B cell (primary cell): ENCODE measurements at regions not wholly inside any gene's neighbourhood (a gene's known extent, or its start where the extent isn't known, plus 50 kb on each side); places are given as distances from the start of the nearest gene placed in this dataset.

Experiments
- ATAC-seq: fragments of 200-7000 bp; cut with Tn5 transposase; one replicate; pipeline ENCODE4 v1.10.0; 2021; ENCODE audit warnings: low read depth, mild to moderate bottlenecking, moderate number of reproducible peaks, moderate library complexity
- CTCF ChIA-PET: fragments of 350-600 bp; sonication (Branson Sonifier 250); formaldehyde crosslinking; loops from one replicate; lab custom pipeline; 2021; ENCODE audit warnings: antibody characterized with exemption, inconsistent platforms; lab: Charles Lee
- POLR2A ChIA-PET: fragments of 350-600 bp; sonication (Branson Sonifier 250); formaldehyde crosslinking; loops from one replicate; lab custom pipeline; 2021; ENCODE audit warnings: antibody characterized with exemption; lab: Charles Lee
- DNase-seq: peaks from one replicate; pipeline ENCODE4 v3.0.0; 2013
- H2AFZ ChIP-seq: 2 replicates; pipeline ENCODE4 v1.6.1; 2012; ENCODE audit warnings: mild to moderate bottlenecking, low read depth, low read length; ENCODE audit not compliant: insufficient read depth, poor library complexity, severe bottlenecking
- H3K27ac ChIP-seq, 2 donors: 1 replicate in 1 of 2; 2 replicates in 1 of 2; pipeline ENCODE4 v1.5.1; 2012 to 2013; ENCODE audit warnings: low read length in 2 of 2, mild to moderate bottlenecking in 2 of 2, moderate library complexity in 1 of 2
- H3K27me3 ChIP-seq, 4 experiments: fragments of 200-600 bp in 1 of 4; sonication (generic) in 1 of 4; replicated peaks in 1 of 4; 1 replicate in 2 of 4; 2 replicates in 2 of 4; pipeline versions ENCODE4 v1.6.1 to v1.7.0; 2013 to 2016; ENCODE audit warnings: low read length in 3 of 4, mild to moderate bottlenecking in 2 of 4, mixed read lengths in 1 of 4, moderate library complexity in 1 of 4; ENCODE audit not compliant: insufficient read depth in 4 of 4, control insufficient read depth in 3 of 4; ENCODE audit errors: control extremely low read depth in 1 of 4
- H3K36me3 ChIP-seq, 2 experiments: replicated peaks in 1 of 2; 1 replicate in 1 of 2; 2 replicates in 1 of 2; pipeline versions ENCODE4 v1.6.1 to v1.7.1; 2013; ENCODE audit warnings: low read length in 1 of 2; ENCODE audit not compliant: insufficient read depth in 2 of 2, control insufficient read depth in 1 of 2; ENCODE audit errors: control extremely low read depth in 1 of 2, extremely low read depth in 1 of 2
- H3K4me1 ChIP-seq, 2 donors: fragments of 200-600 bp in 1 of 2; sonication (generic) in 1 of 2; 1 replicate in 1 of 2; 2 replicates in 1 of 2; pipeline versions ENCODE4 v1.5.1 to v1.6.1; 2013 to 2017; ENCODE audit warnings: low read length in 2 of 2; ENCODE audit not compliant: control insufficient read depth in 2 of 2, insufficient read depth in 2 of 2
- H3K4me2 ChIP-seq: replicated peaks from 2 replicates; pipeline ENCODE3; 2012; ENCODE audit warnings: mild to moderate bottlenecking, low read depth, low read length; ENCODE audit not compliant: poor library complexity, severe bottlenecking
- H3K4me3 ChIP-seq, 5 experiments: fragments of 200-600 bp in 1 of 5; sonication (generic) in 1 of 5; 1 replicate in 3 of 5; 2 replicates in 2 of 5; pipeline versions ENCODE4 v1.5.1 to v1.7.0; 2011 to 2016; ENCODE audit warnings: low read length in 4 of 5, mild to moderate bottlenecking in 4 of 5, low read depth in 2 of 5, control low read depth in 1 of 5, moderate library complexity in 1 of 5; ENCODE audit not compliant: insufficient read depth in 1 of 5; ENCODE audit errors: control extremely low read depth in 1 of 5, extremely low read depth in 1 of 5
- H3K79me2 ChIP-seq: fragments of 200-600 bp; sonication (generic); one replicate; pipeline ENCODE4 v1.6.0; 2016; ENCODE audit warnings: low read length; ENCODE audit not compliant: control insufficient read depth, insufficient read depth
- H3K9ac ChIP-seq: fragments of 200-600 bp; sonication (generic); 2 replicates; pipeline ENCODE4 v1.6.1; 2017; ENCODE audit warnings: mild to moderate bottlenecking, low read length, moderate library complexity
- H3K9me3 ChIP-seq, 3 donors: one replicate each; pipeline versions ENCODE4 v1.6.1 to v1.7.1; 2013; ENCODE audit warnings: low read length in 2 of 3; ENCODE audit not compliant: control insufficient read depth in 2 of 3, insufficient read depth in 1 of 3; ENCODE audit errors: control extremely low read depth in 1 of 3
- H4K20me1 ChIP-seq: 2 replicates; pipeline ENCODE4 v1.6.0; 2012; ENCODE audit warnings: mild to moderate bottlenecking, low read length; ENCODE audit not compliant: insufficient read depth, control insufficient read depth, poor library complexity, severe bottlenecking
- H3K27ac Mint-ChIP-seq: one replicate; pipeline ENCODE4 v1.8.0; 2021; ENCODE audit warnings: mixed read lengths
- H3K27me3 Mint-ChIP-seq: one replicate; pipeline ENCODE4 v1.8.0; 2021; ENCODE audit warnings: mixed read lengths
- H3K4me1 Mint-ChIP-seq: one replicate; pipeline ENCODE4 v1.8.0; 2021; ENCODE audit warnings: mixed read lengths
- H3K4me3 Mint-ChIP-seq: one replicate; pipeline ENCODE4 v1.8.0; 2021; ENCODE audit warnings: mixed read lengths
- H3K9me3 Mint-ChIP-seq: one replicate; pipeline ENCODE4 v1.8.0; 2022; ENCODE audit warnings: mixed read lengths; ENCODE audit not compliant: insufficient read depth
- EZH2 ChIP-seq: IDR thresholded peaks from 2 replicates; pipeline ENCODE4 v1.6.1; 2012; ENCODE audit warnings: borderline replicate concordance, low read depth, mild to moderate bottlenecking, moderate library complexity, low read length; ENCODE audit not compliant: insufficient read depth, poor library complexity, severe bottlenecking
- WGBS: methylation state at CpG from one replicate; pipeline ENCODE4 v1.1.5; 2013; ENCODE audit warnings: missing lambda C conversion rate; ENCODE audit not compliant: insufficient coverage; 5-methylcytosine and 5-hydroxymethylcytosine counted together
- intact Hi-C: fragments of 100-400 bp; cut with micrococcal nuclease; formaldehyde crosslinking; loops from one replicate; pipeline ENCODE4 v1.10.0; 2022
- TF ChIP-seq, protein P1 (sequence below): fragments of 200-600 bp; IDR thresholded peaks from one replicate; pipeline ENCODE4 v1.8.0; 2022; ENCODE audit warnings: antibody characterized with exemption, mild to moderate bottlenecking

DNA sequence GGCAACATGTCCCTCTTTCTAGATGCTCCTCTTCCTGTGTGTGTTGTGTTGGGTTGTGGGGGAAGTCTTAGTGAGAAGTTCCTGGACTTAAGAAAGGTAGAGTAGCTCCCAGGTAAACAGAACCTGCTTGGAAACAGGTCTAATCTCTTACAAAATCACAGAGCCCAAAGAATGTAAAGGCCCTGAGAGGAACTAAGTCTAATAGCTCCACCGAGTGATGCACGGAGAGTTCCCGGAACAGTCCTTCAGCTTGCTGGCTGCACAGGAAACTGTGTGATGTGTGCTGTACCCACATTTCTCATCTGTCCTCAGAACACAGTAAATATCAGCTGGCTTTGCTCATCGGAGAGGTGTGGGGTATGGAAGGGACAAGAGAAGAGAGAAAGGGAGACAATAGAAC lies 182.6 kb upstream of the LYZL1 start:
- H2AFZ ChIP-seq: no peak overlapping the region
- H3K4me2 ChIP-seq: no peak overlapping the region
- Mint-ChIP-seq H3K27me3 (no peaks in the 10 kb centered on the region), H3K4me3 (no peak overlapping the region), H3K9me3 (no peaks in the 10 kb centered on the region), H3K4me1 (no peaks in the 10 kb centered on the region), H3K27ac (no peak overlapping the region)
- H3K4me3 ChIP-seq: no peak overlapping the region
- no peaks in the 10 kb centered on the region for H3K36me3 ChIP-seq
- CTCF ChIA-PET: no interaction called here
- H3K9me3 ChIP-seq: peaks cover 0 to 7% (median 0%) of the 10 kb centered on the region in 3 donors
- no CpG with 5 or more reads among the region's 4 CpGs for WGBS
- H4K20me1 ChIP-seq: no peaks in the 10 kb centered on the region
- intact Hi-C loops: no loop called here
- POLR2A ChIA-PET: no interaction called here
- TF ChIP-seq EZH2: no peak
- TF ChIP-seq, protein P1, sequence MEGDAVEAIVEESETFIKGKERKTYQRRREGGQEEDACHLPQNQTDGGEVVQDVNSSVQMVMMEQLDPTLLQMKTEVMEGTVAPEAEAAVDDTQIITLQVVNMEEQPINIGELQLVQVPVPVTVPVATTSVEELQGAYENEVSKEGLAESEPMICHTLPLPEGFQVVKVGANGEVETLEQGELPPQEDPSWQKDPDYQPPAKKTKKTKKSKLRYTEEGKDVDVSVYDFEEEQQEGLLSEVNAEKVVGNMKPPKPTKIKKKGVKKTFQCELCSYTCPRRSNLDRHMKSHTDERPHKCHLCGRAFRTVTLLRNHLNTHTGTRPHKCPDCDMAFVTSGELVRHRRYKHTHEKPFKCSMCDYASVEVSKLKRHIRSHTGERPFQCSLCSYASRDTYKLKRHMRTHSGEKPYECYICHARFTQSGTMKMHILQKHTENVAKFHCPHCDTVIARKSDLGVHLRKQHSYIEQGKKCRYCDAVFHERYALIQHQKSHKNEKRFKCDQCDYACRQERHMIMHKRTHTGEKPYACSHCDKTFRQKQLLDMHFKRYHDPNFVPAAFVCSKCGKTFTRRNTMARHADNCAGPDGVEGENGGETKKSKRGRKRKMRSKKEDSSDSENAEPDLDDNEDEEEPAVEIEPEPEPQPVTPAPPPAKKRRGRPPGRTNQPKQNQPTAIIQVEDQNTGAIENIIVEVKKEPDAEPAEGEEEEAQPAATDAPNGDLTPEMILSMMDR: no peak
- no peaks in the 10 kb centered on the region for H3K27me3 ChIP-seq
- ATAC-seq: no peak
- H3K27ac ChIP-seq: no peak overlapping the region
- no peaks in the 10 kb centered on the region for H3K79me2 ChIP-seq
- no peaks in the 10 kb centered on the region for H3K4me1 ChIP-seq
- no peak overlapping the region for H3K9ac ChIP-seq
- DNase-seq: no peak

DNA sequence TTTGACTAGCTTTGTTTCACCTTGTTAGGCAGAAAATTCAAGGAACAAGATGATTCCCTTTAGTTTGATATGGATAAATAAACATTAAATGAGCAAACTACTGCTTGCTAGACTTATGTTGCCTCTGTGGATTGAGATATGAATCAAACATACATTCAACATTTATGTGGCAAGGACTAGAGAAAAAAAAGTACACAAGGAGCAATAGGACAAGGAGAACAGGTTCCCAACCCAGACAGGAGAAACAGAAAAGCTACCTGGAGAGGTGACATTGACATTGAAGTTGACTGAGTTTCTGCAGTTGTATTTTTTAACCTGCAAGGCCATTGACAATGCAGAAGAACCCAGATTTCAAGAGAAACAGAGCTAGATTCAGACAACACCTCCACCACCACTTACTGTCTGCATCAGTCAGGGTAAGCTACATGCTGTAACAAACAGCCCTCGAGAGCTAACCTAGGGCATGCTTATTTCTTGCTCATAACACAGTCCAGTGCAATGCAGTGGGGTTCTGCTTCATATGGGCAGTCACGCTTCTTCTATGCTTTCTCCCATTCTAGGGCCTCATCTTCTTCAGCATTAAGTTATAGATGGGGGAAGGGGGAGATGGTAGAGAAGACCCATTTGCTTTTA lies 180.9 kb upstream of the LYZL1 start:
- H3K79me2 ChIP-seq: no peaks in the 10 kb centered on the region
- H3K4me1 ChIP-seq: no peaks in the 10 kb centered on the region
- no peak overlapping the region for H2AFZ ChIP-seq
- H3K9me3 ChIP-seq: peaks cover 0 to 4% (median 0%) of the 10 kb centered on the region in 3 donors
- ATAC-seq (no peak), DNase-seq (no peak)
- H3K4me1 Mint-ChIP-seq: no peaks in the 10 kb centered on the region
- no peaks in the 10 kb centered on the region for H4K20me1 ChIP-seq
- no peak overlapping the region for H3K9ac ChIP-seq
- ChIA-PET CTCF (interaction anchor here (0.9 kb wide), 1 partner anchor 20 kb away, joined by 3 read pairs; no protein-coding TSS in a partner anchor), POLR2A (no interaction called here)
- intact Hi-C loops: no loop called here
- H3K9me3 Mint-ChIP-seq: no peaks in the 10 kb centered on the region
- no peak overlapping the region for H3K4me3 ChIP-seq
- no peaks in the 10 kb centered on the region for H3K27me3 ChIP-seq
- 88% methylated on average over 1 of the region's 2 CpGs for WGBS
- no peak overlapping the region for H3K27ac Mint-ChIP-seq
- no peaks in the 10 kb centered on the region for H3K36me3 ChIP-seq
- H3K27ac ChIP-seq: no peak overlapping the region
- no peak overlapping the region for H3K4me2 ChIP-seq
- H3K27me3 Mint-ChIP-seq: no peaks in the 10 kb centered on the region
- no peak for TF ChIP-seq EZH2
- TF ChIP-seq, protein P1: no peak
- H3K4me3 Mint-ChIP-seq: no peak overlapping the region
